Fibroblast of skin of right quadriceps (primary cell): ENCODE measurements at regions not wholly inside any gene's neighbourhood (a gene's known extent, or its start where the extent isn't known, plus 50 kb on each side); places are given as distances from the start of the nearest gene placed in this dataset.
"Not testable (repeated sequence)": the region's sequence is repeated elsewhere in the genome, so short reads cannot be mapped to it uniquely, and the experiment has no call there.

Source experiments
- DNase-seq: peaks from one replicate; pipeline ENCODE4 v3.0.0-alpha.2; 2013

DNA sequence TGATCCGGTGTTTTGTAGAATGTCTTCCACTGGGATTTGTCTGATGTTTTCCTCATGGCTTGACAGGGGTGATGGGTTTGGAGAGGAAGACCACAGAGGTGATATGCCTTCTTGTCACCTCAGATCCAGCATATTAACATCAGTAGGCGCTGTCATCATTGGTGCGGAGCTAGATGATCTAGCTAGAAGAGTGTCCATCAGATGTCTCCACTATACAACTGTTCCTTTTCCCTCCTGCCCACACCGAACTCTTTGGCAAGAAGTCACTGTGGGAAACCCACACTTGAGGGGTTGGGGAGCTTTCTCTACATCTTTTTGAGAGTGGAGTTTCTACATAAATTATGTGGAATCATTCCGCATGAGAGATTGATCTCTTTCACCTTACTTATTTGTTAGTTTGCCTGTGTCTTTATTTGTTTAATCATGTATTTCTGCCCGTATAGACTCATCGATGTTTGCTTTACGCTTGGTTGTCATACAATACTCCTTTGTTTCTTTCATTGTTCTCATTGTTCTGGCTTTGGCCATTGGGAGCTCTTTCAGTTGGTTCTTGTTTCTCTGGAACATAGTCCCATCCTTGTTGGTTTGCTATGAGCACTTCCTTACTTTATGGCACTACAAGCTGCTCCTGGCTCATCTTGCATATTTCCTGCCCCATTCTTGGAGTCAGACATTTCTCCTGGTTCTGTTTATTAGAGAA lies 1420.3 kb downstream of the BRD1 start:
- no peak for DNase-seq

GRCh38 chr22:48406161-48406560 lies 1421.5 kb downstream of the BRD1 start:
- DNase-seq, result no peak

DNA sequence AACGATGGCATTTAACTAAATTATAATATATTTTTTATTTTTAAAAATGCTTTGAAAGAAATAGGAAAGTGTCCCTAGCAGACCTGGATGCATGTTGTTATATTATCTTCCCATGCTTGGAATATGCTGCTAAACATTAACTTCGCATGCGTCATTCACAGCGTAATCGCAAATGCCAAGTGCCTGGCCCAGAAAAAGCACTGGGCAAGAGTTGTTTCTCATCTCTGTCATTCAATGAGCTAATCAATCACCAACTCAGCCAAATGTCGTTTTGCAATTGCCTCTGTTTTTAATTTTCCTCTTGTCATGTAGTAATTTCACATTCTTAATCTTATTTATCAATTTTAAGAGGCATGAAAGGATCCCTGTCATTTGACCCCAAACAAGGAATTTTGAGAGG lies 1421.9 kb downstream of the BRD1 start:
- no peak for DNase-seq

GRCh38 chr22:48404801-48405447 lies 1422.7 kb downstream of the BRD1 start:
- no peak for DNase-seq

DNA sequence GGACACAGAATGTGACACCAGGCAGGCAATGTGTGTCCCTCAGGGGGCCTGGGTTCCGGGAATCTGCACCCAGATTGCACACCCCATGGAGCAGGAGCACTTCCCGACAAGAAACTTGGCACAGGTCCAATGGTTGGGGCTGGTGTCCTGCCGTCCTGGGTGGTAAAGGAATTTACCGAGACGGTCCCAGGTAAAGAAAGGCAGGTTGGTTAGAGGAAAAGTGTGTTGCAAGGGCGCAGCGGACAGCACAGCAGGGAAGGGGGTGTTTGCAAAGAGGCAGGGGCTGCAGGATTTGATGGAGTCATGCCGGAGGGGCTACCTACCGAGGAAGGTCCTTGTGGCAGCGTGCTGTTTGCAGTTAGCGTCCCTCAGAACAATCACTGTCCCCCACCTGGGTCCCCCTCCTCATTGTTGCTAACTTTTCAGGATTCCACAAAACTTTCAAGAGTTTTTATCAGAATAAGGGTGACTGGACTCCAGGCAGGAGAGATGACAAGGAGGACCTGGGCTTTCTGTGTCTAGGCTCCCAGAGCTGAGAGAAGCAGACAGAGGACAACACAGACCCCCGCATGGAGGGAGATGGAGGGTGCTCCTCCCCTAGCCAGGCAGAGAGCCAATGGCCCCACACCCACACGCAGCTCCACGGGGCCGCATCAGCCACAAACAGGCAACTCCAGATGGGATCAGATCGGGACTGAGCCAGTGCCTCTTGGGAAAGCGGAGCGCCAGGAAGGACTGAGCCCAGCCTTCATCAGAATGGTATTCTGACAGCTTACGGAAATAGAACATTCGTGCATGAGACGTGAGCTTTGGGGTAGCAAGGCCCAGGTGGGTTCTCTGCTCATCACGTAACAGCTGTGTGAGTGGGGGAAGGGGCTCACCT lies 1423.9 kb downstream of the BRD1 start:
- no peak for DNase-seq

- DNase-seq, result no peak
Observed at GRCh38 chr22:48402591-48403031, 1425.1 kb downstream of the BRD1 start.

GRCh38 chr22:48401523-48401922 lies 1426.2 kb downstream of the BRD1 start:
- DNase-seq, result not testable (repeated sequence)

DNA sequence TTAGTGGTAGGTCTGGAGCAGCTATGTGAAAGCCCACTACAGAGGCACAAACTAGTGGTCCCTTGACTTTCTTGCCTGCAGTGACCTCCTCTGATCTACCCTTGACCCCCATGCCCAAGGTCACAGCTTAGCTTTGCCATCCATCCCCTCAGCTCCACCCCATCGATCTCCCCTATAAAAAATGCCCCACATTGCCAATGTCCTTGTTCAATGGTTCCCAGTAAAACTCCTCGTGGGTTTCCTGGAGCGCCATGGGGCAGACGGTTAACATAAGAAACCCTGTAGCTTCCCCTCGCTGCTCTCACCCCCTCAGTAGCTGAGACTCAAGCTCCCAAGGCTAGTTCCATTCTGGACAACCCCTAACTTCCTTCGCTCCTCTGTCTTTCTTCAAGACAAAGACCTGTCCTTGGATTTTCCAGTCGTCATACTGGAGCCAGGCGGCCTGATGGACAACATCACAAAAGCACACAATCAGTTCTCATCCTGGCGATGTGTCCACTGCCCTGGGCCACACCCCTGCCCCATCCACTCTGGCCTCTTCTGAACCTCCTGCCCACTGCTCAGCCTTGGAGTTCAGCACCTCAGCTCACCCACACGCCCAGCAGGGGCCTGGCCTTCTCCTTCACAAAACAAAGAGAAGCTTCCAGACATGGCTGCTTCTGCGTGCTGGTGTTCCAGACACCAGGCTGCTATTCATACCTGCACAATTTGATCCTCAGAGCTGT lies 1429.3 kb downstream of the BRD1 start:
- no peak for DNase-seq

DNA sequence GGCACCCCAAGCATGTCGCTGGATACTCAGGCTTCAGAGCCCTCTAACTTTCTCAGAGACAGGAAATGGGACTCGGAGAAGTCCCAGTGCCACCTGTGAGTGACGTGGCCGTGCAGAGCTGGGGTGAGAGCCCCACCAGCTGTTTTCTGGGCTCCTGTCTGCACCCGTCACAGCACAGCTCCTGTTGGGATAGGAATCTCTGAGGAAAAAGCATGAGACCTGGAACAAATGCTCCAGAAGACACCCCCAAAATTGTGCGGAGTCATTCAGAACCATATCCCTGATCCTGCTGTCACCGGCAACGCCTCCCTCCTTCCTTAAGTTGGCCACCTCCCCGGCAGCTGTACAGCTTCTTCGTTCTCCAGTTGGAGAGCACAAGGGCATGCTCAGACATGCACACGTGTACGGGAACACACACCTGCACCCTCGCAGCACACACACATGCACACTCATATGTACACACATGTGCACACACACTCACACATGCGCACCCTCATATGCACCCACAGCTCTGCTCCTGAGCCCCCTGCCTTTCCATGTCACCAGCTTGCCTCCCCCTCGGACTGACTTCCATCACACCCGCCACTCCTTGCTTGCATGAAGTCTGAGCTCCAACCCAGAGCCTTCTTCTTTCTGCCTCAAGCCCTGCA lies 1430.0 kb downstream of the BRD1 start:
- DNase-seq, result no peak

DNA sequence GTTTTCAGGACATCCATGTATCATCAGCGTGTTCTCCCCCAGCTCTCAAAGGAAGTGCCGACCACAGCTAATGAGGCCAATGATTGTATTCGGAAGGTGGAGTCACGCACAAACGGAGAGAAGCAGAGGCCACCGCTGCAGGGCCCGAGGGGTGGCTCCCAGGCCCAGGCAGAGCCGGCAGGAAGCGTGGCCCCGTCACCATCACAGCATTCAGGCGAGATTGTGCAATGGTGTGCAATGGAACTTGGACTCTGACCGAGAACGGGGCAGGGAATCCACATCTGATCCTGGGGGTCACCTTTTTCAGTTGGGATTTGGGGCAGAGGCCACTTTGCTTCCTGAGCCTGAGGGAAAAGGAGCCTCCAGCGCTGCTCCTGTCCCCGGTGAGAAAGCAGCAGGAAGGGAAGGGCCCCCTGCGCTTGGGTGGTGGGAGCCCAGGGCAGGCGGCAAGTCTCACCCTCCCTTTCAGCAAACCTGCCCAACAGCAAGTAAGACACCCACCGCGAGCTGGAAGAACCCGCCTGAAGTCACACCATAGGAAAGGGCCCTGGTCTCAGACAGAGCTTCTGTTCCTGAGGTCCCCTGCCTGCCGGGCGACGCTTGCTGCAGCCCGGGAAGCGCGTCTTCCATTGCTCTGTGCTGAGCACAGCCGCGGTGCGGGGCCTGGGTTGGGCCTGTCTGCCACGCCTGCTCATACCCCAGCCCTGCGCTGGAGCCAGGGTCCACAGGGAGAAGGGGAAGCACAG lies 1430.7 kb downstream of the BRD1 start:
- DNase-seq, result no peak

- DNase-seq, result no peak
Observed at GRCh38 chr22:48396091-48396784, 1431.4 kb downstream of the BRD1 start.

GRCh38 chr22:48395201-48395600 lies 1432.5 kb downstream of the BRD1 start:
- DNase-seq, result no peak

- no peak for DNase-seq
Observed at GRCh38 chr22:48394787-48395186, 1432.9 kb downstream of the BRD1 start.

- no peak for DNase-seq
Observed at GRCh38 chr22:48393885-48394284, 1433.8 kb downstream of the BRD1 start.

GRCh38 chr22:48393041-48393370 lies 1434.7 kb downstream of the BRD1 start:
- no peak for DNase-seq

- DNase-seq, result no peak
Observed at GRCh38 chr22:48391820-48392219, 1435.9 kb downstream of the BRD1 start.

GRCh38 chr22:48391171-48391711 lies 1436.4 kb downstream of the BRD1 start:
- DNase-seq, result no peak

DNA sequence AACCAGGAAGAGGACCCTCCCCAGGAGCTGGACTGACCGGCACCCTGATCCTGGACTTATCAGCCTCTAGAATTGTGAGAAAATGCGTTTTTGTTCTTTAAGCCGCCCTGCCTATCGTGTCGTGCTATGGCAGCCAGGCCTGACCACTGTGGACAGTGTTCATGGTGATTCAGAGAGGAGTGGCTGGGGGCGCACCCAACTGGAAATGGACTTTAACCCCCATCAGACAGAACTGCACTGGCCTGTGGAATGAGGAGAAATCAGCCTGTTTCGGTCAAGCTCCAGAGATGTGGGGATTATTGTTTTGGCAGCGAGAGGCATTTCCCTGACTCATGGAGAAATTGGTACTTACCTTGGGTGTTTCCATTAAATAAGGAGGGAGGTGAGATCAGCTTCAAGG lies 1437.8 kb downstream of the BRD1 start:
- DNase-seq, result no peak

- DNase-seq, result no peak
Observed at GRCh38 chr22:48382197-48382596, 1445.5 kb downstream of the BRD1 start.

DNA sequence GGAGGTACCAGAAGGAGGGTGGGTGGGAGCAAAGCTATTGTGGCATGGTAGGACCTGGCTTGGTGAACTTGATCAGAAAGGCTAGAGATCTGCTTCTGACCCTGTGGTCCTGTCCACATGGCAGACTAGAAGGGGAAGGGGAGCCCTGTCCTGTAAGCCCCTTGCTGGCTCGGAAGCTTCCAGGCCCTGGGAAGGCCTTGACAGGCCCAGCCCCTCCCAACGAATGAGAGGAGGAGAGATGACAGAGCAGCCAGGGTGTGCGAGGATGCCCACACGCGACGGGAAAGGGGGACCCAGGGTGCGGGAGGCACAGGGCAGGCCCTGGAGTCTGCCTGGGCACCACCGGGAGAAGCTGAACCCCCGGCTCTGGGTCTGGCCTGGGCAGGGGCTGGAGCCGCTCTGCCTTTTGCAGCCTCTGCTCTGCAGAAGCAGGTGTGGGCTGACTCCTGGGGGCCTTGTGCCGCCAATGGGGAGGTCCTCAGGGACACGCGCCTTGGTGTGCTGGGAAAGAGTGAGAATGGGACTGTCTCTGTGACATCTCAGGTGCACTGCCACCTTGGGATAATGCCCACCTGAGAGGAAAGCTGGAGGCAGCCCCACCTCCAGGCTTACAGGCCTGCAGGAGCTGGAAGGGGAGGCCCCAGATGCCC lies 1447.5 kb downstream of the BRD1 start:
- DNase-seq, result no peak
